ENCODE measurements at regions not wholly inside any gene's neighbourhood (a gene's known extent, or its start where the extent isn't known, plus 50 kb on each side); places are given as distances from the start of the nearest gene placed in this dataset.
A peak's percentile ranks its signal among the peaks of the same experiment; 100 is the strongest.
"Not testable (repeated sequence)": the region's sequence is repeated elsewhere in the genome, so short reads cannot be mapped to it uniquely, and the experiment has no call there.

GRCh38 chr10:21379143-21379542, 146.3 kb downstream of the SKIDA1 start:
- ATAC-seq, result no peak
- Histone ChIP-seq H3K27ac (ENCODE audit: low read depth, low read length) (no peak overlapping the region), H3K4me1 (ENCODE audit: control insufficient read depth in 2 of 2, insufficient read depth in 2 of 2, low read length in 2 of 2) (peaks cover 0 to 6% of the 10 kb centered on the region in 2 donors), H3K27me3 (ENCODE audit: control insufficient read depth in 2 of 2, insufficient read depth in 2 of 2, low read length in 2 of 2) (no peaks in the 10 kb centered on the region), H3K9me3 (ENCODE audit: control insufficient read depth in 2 of 3, low read length in 3 of 3) (no peaks in the 10 kb centered on the region), H3K36me3 (ENCODE audit: control insufficient read depth in 2 of 3, insufficient read depth in 3 of 3, low read length in 3 of 3) (no peaks in the 10 kb centered on the region), H3K4me3 (ENCODE audit: low read length) (no peak overlapping the region)
- Mint-ChIP-seq H3K36me3 (no peaks in the 10 kb centered on the region), H3K27ac (no peak overlapping the region), H3K4me3 (no peak overlapping the region), H3K9me3 (peaks cover 0 to 3% (median 0%) of the 10 kb centered on the region in 11 donors), H3K4me1 (peaks cover 0 to 22% (median 16%) of the 10 kb centered on the region in 7 donors), H3K27me3 (no peaks in the 10 kb centered on the region)
- ChIA-PET CTCF (no interaction called here), POLR2A (interaction anchor here (1.2 kb wide), 1 partner anchor 146 kb away, joined by 3 read pairs; the partner anchor contains the start of gene SKIDA1)
- no peak for DNase-seq
- intact Hi-C loops (cut with micrococcal nuclease), result no loop called here

DNA sequence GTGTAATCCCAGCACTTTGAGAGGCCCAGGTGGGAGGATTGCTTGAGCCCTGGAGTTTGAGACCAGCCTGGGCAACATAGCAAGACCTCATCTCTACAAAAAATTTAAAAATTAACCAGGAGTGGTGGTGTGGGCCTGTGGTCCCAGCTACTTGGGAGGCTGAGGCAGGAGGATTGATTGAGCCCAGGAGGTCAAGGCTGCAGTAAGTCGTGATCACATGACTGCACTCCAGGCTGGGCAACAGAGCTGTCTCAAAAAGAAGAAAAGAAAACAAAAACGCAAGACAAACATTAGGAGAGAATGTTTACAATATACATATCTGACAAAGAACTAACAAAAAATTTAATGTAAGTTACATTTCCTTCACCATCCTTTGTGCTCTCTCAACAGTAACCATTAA, 150.2 kb downstream of the SKIDA1 start:
- ATAC-seq; H3K4me3 ChIP-seq (ENCODE audit: low read length); H3K27me3 ChIP-seq (ENCODE audit: control insufficient read depth in 2 of 2, insufficient read depth in 2 of 2, low read length in 2 of 2); H3K4me3 Mint-ChIP-seq; H3K4me1 ChIP-seq (ENCODE audit: control insufficient read depth in 2 of 2, insufficient read depth in 2 of 2, low read length in 2 of 2); H3K9me3 Mint-ChIP-seq; POLR2A ChIA-PET; H3K9me3 ChIP-seq (ENCODE audit: control insufficient read depth in 2 of 3, low read length in 3 of 3); CTCF ChIA-PET; H3K36me3 ChIP-seq (ENCODE audit: control insufficient read depth in 2 of 3, insufficient read depth in 3 of 3, low read length in 3 of 3); H3K27me3 Mint-ChIP-seq; DNase-seq; H3K27ac ChIP-seq (ENCODE audit: low read depth, low read length); H3K36me3 Mint-ChIP-seq; intact Hi-C loops (cut with micrococcal nuclease): not testable (repeated sequence)
- peaks cover 12 to 39% (median 24%) of the 10 kb centered on the region in 7 donors for H3K4me1 Mint-ChIP-seq
- H3K27ac Mint-ChIP-seq, result peak overlapping the region in 5 of 9 donors; percentile 36 to 82 (median 51)

GRCh38 chr10:21373881-21374280, 151.6 kb downstream of the SKIDA1 start:
- ATAC-seq; H3K27me3 Mint-ChIP-seq; CTCF ChIA-PET; H3K9me3 ChIP-seq (ENCODE audit: control insufficient read depth in 2 of 3, low read length in 3 of 3); H3K36me3 Mint-ChIP-seq; H3K4me3 Mint-ChIP-seq; H3K4me3 ChIP-seq (ENCODE audit: low read length); POLR2A ChIA-PET; H3K27me3 ChIP-seq (ENCODE audit: control insufficient read depth in 2 of 2, insufficient read depth in 2 of 2, low read length in 2 of 2); H3K27ac ChIP-seq (ENCODE audit: low read depth, low read length); H3K4me1 ChIP-seq (ENCODE audit: control insufficient read depth in 2 of 2, insufficient read depth in 2 of 2, low read length in 2 of 2); DNase-seq; intact Hi-C loops (cut with micrococcal nuclease); H3K9me3 Mint-ChIP-seq; H3K36me3 ChIP-seq (ENCODE audit: control insufficient read depth in 2 of 3, insufficient read depth in 3 of 3, low read length in 3 of 3): not testable (repeated sequence)
- peak overlapping the region in 7 of 9 donors; percentile 27 to 82 (median 59) for H3K27ac Mint-ChIP-seq
- peaks cover 7 to 34% (median 14%) of the 10 kb centered on the region in 7 donors for H3K4me1 Mint-ChIP-seq

- intact Hi-C loops (cut with micrococcal nuclease), result no loop called here
- no peaks in the 10 kb centered on the region for H3K36me3 Mint-ChIP-seq
- CTCF ChIA-PET, result interaction anchor here (0.6 kb wide), 1 partner anchor 637 kb away, joined by 3 read pairs; no protein-coding TSS in a partner anchor
- H3K4me3 Mint-ChIP-seq, result peak overlapping the region; percentile 46 to 78 (median 60)
- no peaks in the 10 kb centered on the region for H3K9me3 ChIP-seq (ENCODE audit: control insufficient read depth in 2 of 3, low read length in 3 of 3)
- H3K27me3 Mint-ChIP-seq, result no peaks in the 10 kb centered on the region
- H3K36me3 ChIP-seq (ENCODE audit: control insufficient read depth in 2 of 3, insufficient read depth in 3 of 3, low read length in 3 of 3), result no peaks in the 10 kb centered on the region
- H3K27me3 ChIP-seq (ENCODE audit: control insufficient read depth in 2 of 2, insufficient read depth in 2 of 2, low read length in 2 of 2), result no peaks in the 10 kb centered on the region
- DNase-seq (peak in 7 of 9 donors; percentile 31 to 70 (median 60)), ATAC-seq (peak; percentile 94)
- peak overlapping the region; percentile 44 to 93 (median 82) for H3K27ac Mint-ChIP-seq
- H3K9me3 Mint-ChIP-seq, result no peaks in the 10 kb centered on the region
- H3K4me3 ChIP-seq (ENCODE audit: low read length), result peak overlapping the region; percentile 22
- POLR2A ChIA-PET, result interaction anchor here (0.7 kb wide), 1 partner anchor 9 kb away, joined by 3 read pairs; no protein-coding TSS in a partner anchor
- peaks cover 7 to 26% (median 14%) of the 10 kb centered on the region in 7 donors for H3K4me1 Mint-ChIP-seq
- peak overlapping the region; percentile 9 for H3K27ac ChIP-seq (ENCODE audit: low read depth, low read length)
- H3K4me1 ChIP-seq (ENCODE audit: control insufficient read depth in 2 of 2, insufficient read depth in 2 of 2, low read length in 2 of 2), result peaks cover 0 to 3% of the 10 kb centered on the region in 2 donors
Measured at GRCh38 chr10:21372651-21373410, 152.7 kb downstream of the SKIDA1 start.

DNA sequence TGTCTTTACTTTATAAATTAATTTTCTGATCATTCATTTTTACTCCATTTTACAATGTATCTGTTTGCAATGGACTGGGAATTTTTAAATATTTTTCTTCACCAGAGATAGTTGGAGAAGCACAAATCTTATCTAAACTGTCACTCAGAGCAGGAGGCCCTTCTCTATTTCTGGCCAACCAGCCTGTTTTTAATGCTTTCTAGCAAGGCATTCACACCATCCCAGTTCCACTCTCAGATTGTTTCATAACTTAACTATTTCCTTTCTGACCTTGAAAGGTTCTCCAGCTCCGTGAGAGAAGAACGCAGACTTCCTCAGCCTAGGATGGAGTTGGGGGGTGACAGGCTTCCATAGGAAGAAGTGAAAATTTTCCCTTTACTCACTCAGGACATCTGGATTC, 155.8 kb downstream of the SKIDA1 start:
- CTCF ChIA-PET, result no interaction called here
- Mint-ChIP-seq H3K27ac (no peak overlapping the region), H3K4me1 (peaks cover 7 to 26% (median 14%) of the 10 kb centered on the region in 7 donors), H3K9me3 (no peaks in the 10 kb centered on the region), H3K27me3 (no peaks in the 10 kb centered on the region), H3K4me3 (no peak overlapping the region), H3K36me3 (no peaks in the 10 kb centered on the region)
- Histone ChIP-seq H3K9me3 (ENCODE audit: control insufficient read depth in 2 of 3, low read length in 3 of 3) (no peaks in the 10 kb centered on the region), H3K4me1 (ENCODE audit: control insufficient read depth in 2 of 2, insufficient read depth in 2 of 2, low read length in 2 of 2) (peaks cover 0 to 3% of the 10 kb centered on the region in 2 donors), H3K36me3 (ENCODE audit: control insufficient read depth in 2 of 3, insufficient read depth in 3 of 3, low read length in 3 of 3) (no peaks in the 10 kb centered on the region), H3K4me3 (ENCODE audit: low read length) (no peak overlapping the region), H3K27ac (ENCODE audit: low read depth, low read length) (no peak overlapping the region), H3K27me3 (ENCODE audit: control insufficient read depth in 2 of 2, insufficient read depth in 2 of 2, low read length in 2 of 2) (no peaks in the 10 kb centered on the region)
- intact Hi-C loops (cut with micrococcal nuclease), result no loop called here
- no peak for DNase-seq
- POLR2A ChIA-PET, result no interaction called here
- ATAC-seq, result no peak

GRCh38 chr10:21368728-21369425, 156.6 kb downstream of the SKIDA1 start:
- no peak overlapping the region for H3K27ac ChIP-seq (ENCODE audit: low read depth, low read length)
- no peaks in the 10 kb centered on the region for H3K9me3 Mint-ChIP-seq
- ATAC-seq (no peak), DNase-seq (no peak)
- H3K4me1 ChIP-seq (ENCODE audit: control insufficient read depth in 2 of 2, insufficient read depth in 2 of 2, low read length in 2 of 2), result peaks cover 0 to 3% of the 10 kb centered on the region in 2 donors
- no peak overlapping the region for H3K27ac Mint-ChIP-seq
- ChIA-PET CTCF (no interaction called here), POLR2A (no interaction called here)
- H3K36me3 ChIP-seq (ENCODE audit: control insufficient read depth in 2 of 3, insufficient read depth in 3 of 3, low read length in 3 of 3), result no peaks in the 10 kb centered on the region
- no peak overlapping the region for H3K4me3 ChIP-seq (ENCODE audit: low read length)
- H3K27me3 Mint-ChIP-seq, result no peaks in the 10 kb centered on the region
- H3K4me1 Mint-ChIP-seq, result peaks cover 7 to 26% (median 13%) of the 10 kb centered on the region in 7 donors
- no peaks in the 10 kb centered on the region for H3K27me3 ChIP-seq (ENCODE audit: control insufficient read depth in 2 of 2, insufficient read depth in 2 of 2, low read length in 2 of 2)
- no peaks in the 10 kb centered on the region for H3K9me3 ChIP-seq (ENCODE audit: control insufficient read depth in 2 of 3, low read length in 3 of 3)
- no peak overlapping the region for H3K4me3 Mint-ChIP-seq
- H3K36me3 Mint-ChIP-seq, result no peaks in the 10 kb centered on the region
- intact Hi-C loops (cut with micrococcal nuclease), result no loop called here
